ENCODE measurements at regions not wholly inside any gene's neighbourhood (a gene's known extent, or its start where the extent isn't known, plus 50 kb on each side); places are given as distances from the start of the nearest gene placed in this dataset.

GRCh38 chr13:71045101-71045500 is 821.9 kb downstream of the DACH1 start:
- TF ChIP-seq POLR2A (IDR thresholded peaks at IDR 0.05) (no peak), CTCF (IDR thresholded peaks at IDR 0.05) (no peak)
